GM12878 (cell line): ENCODE measurements at regions not wholly inside any gene's neighbourhood (a gene's known extent, or its start where the extent isn't known, plus 50 kb on each side); places are given as distances from the start of the nearest gene placed in this dataset.
"Not testable (repeated sequence)": the region's sequence is repeated elsewhere in the genome, so short reads cannot be mapped to it uniquely, and the experiment has no call there.

Source experiments
- ATAC-seq: fragments of 200-7000 bp; cut with Tn5 transposase; 3 replicates; pipeline ENCODE4 v1.9.1; 2020; ENCODE audit warnings: mild to moderate bottlenecking, moderate library complexity
- BruUV-seq: library from RNA; stranded (reverse); fragments of 400-500 nt; replicated peaks from 2 replicates; lab custom pipeline; 2021; lab: Mats Ljungman, UMichigan
- CTCF ChIA-PET: fragments of 300-600 bp; sonication (Branson Sonifier 250); formaldehyde crosslinking; extraction: SDS; loops from one replicate; lab custom pipeline; 2021; ENCODE audit warnings: inconsistent platforms; lab: Yijun Ruan, JAX
- POLR2A ChIA-PET: fragments of 350-600 bp; formaldehyde crosslinking; extraction: SDS; loops from one replicate; lab custom pipeline; 2021; ENCODE audit warnings: inconsistent platforms; lab: Charles Lee
- RAD21 ChIA-PET: fragments of 300-600 bp; sonication (Branson Sonifier 250); formaldehyde crosslinking; loops from one replicate; lab custom pipeline; 2023; ENCODE audit warnings: antibody characterized with exemption; ENCODE audit not compliant: unreplicated experiment; lab: Charles Lee
- SMC1A ChIA-PET: fragments of 300-600 bp; sonication (Branson Sonifier 250); formaldehyde crosslinking; loops from one replicate; lab custom pipeline; 2023; ENCODE audit not compliant: unreplicated experiment, uncharacterized antibody; lab: Charles Lee
- DNase-seq: peaks from one replicate; pipeline ENCODE4 v3.0.0-alpha.2; 2011; ENCODE audit warnings: low read depth, low spot score
- FAIRE-seq: peaks from 3 replicates; lab custom pipeline; 2011; peaks lifted over from hg19 to GRCh38; lab: Jason Lieb, UNC
- H2AFZ ChIP-seq: 2 replicates; pipeline ENCODE4 v1.6.0; 2011; ENCODE audit warnings: low read depth, low read length, control low read depth; ENCODE audit not compliant: control insufficient read depth
- H3K27ac ChIP-seq: 2 replicates; pipeline ENCODE4 v1.5.1; 2011; ENCODE audit warnings: control low read depth; ENCODE audit not compliant: control insufficient read depth, insufficient read depth
- H3K27me3 ChIP-seq, 2 experiments: replicated peaks in 1 of 2; 2 replicates each; pipeline versions ENCODE4 v1.6.0 to v1.6.1; 2011; ENCODE audit warnings: low read length in 1 of 2; ENCODE audit not compliant: control insufficient read depth in 2 of 2, insufficient read depth in 2 of 2
- H3K36me3 ChIP-seq, 2 experiments: 2 replicates each; pipeline ENCODE4 v1.5.1; 2011; ENCODE audit warnings: low read length in 1 of 2; ENCODE audit not compliant: control insufficient read depth in 2 of 2, insufficient read depth in 2 of 2
- H3K4me1 ChIP-seq: 2 replicates; pipeline ENCODE4 v1.6.1; 2011; ENCODE audit warnings: mild to moderate bottlenecking, low read length, moderate library complexity, mixed read lengths; ENCODE audit not compliant: control insufficient read depth, insufficient read depth
- H3K4me2 ChIP-seq: 2 replicates; pipeline ENCODE4 v1.6.0; 2011; ENCODE audit warnings: control low read depth; ENCODE audit not compliant: control insufficient read depth, insufficient read depth
- H3K4me3 ChIP-seq: fragments of 200-600 bp; sonication (generic); 2 replicates; pipeline ENCODE4 v1.5.1; 2016
- H3K79me2 ChIP-seq: 2 replicates; pipeline ENCODE4 v1.6.0; 2011; ENCODE audit warnings: low read length; ENCODE audit not compliant: control insufficient read depth, insufficient read depth
- H3K9ac ChIP-seq: 2 replicates; pipeline ENCODE4 v1.8.0; 2011; ENCODE audit warnings: low read length, control low read depth, mixed read lengths; ENCODE audit not compliant: control insufficient read depth, insufficient read depth
- H3K9me3 ChIP-seq: replicated peaks from 3 replicates; pipeline ENCODE4 v1.5.1; 2011; ENCODE audit warnings: mild to moderate bottlenecking, low read length; ENCODE audit not compliant: control insufficient read depth, insufficient read depth
- H4K20me1 ChIP-seq: 2 replicates; pipeline ENCODE4 v1.6.0; 2011; ENCODE audit not compliant: control insufficient read depth, insufficient read depth
- ETV6 ChIP-seq, 2 experiments: fragments of 450-650 bp in 1 of 2; IDR thresholded peaks in 1 of 2; conservative IDR thresholded peaks in 1 of 2; 2 replicates each; pipeline ENCODE4 v1.6.1; 2014; ENCODE audit warnings: antibody characterized with exemption in 1 of 2, borderline replicate concordance in 1 of 2, low read depth in 1 of 2, mild to moderate bottlenecking in 1 of 2, moderate library complexity in 1 of 2
- NFXL1 ChIP-seq: fragments of 450-650 bp; IDR thresholded peaks from 2 replicates; pipeline ENCODE4 v1.6.1; 2017; ENCODE audit warnings: antibody characterized with exemption, mild to moderate bottlenecking, borderline replicate concordance
- WGBS: methylation state at CpG from one replicate; pipeline ENCODE4 v1.1.6; 2016; ENCODE audit warnings: low lambda C conversion rate; ENCODE audit not compliant: insufficient replicate concordance, insufficient coverage; ENCODE audit errors: missing lambda C conversion rate; 5-methylcytosine and 5-hydroxymethylcytosine counted together
- in situ Hi-C: fragments of 300-500 bp; cut with MboI; formaldehyde crosslinking; loops from 9 replicates; pipeline ENCODE4 v1.14.3; 2018; ENCODE audit warnings: mixed read lengths
- intact Hi-C: fragments of 100-400 bp; cut with micrococcal nuclease; formaldehyde crosslinking; loops from one replicate; pipeline ENCODE4 v1.14.2; 2022; ENCODE audit not compliant: unreplicated experiment
- TF ChIP-seq, protein P1 (sequence below): IDR thresholded peaks from 2 replicates; pipeline ENCODE4 v1.6.1; 2011; ENCODE audit warnings: borderline replicate concordance, low read depth, mild to moderate bottlenecking, moderate library complexity, low read length; ENCODE audit not compliant: insufficient read depth, poor library complexity, severe bottlenecking

DNA sequence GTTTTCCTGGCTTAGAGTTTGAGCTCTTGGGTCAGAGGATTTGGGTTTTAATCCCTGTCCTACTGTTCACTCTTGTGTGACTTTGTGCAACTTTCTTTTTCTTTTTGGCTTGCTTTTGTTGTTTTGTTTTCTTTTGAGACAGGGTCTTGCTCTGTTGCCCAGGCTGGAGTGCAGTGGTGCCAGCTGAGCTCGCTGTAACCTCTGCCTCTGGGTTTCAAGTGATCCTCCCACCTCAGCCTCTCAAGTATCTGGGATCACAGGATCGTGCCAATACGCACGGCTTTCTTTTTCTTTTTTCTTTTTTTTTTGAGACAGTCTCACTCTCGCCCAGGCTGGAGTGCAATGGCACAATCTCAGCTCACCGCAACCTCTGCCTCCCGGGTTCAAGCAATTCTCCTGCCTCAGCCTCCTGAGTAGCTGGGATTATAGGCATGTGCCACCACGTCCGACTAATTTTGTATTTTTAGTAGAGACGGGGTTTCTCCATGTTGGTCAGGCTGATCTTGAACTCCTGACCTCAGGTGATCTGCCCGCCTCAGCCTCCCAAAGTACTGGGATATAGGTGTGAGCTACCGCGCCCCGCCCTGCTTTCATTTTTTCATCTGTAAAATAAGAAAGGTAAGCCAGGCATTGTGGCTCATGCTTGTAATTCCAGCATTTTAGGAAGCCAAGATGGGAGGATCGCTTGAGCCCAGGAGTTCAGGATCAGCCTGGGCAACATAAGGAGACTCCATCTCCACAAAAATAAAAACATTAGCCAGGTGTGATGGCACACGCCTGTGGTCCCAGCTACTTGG lies 76.1 kb upstream of the ZNF217 start:
- ChIA-PET CTCF (interaction anchor here (0.6 to 1.1 kb wide), 3 partner anchors 9 to 82 kb away, joined by 3 to 5 read pairs (median 3); no protein-coding TSS in a partner anchor), RAD21 (interaction anchor here (1.0 to 1.5 kb wide), 2 partner anchors 11 to 39 kb away, joined by 3 to 4 read pairs; no protein-coding TSS in a partner anchor), POLR2A (interaction anchor here (0.6 to 1.0 kb wide), 3 partner anchors 25 to 229 kb away, joined by 3 to 5 read pairs (median 4); no protein-coding TSS in a partner anchor), SMC1A (interaction anchor here (1.0 to 1.7 kb wide), 6 partner anchors 9 to 39 kb away, joined by 4 to 11 read pairs (median 4); no protein-coding TSS in a partner anchor)
- DNase-seq, H3K79me2 ChIP-seq, FAIRE-seq, H3K27me3 ChIP-seq, H3K27ac ChIP-seq, H3K4me1 ChIP-seq, ATAC-seq, intact Hi-C loops, H2AFZ ChIP-seq, H4K20me1 ChIP-seq, in situ Hi-C loops, H3K36me3 ChIP-seq, H3K4me2 ChIP-seq, BruUV-seq, H3K9me3 ChIP-seq, H3K4me3 ChIP-seq, H3K9ac ChIP-seq: not testable (repeated sequence)
- peak; percentile 47 for TF ChIP-seq NFXL1
- peak in 1 of 2 experiments; percentile 87; a peak in 2 of 4 replicates for TF ChIP-seq ETV6 (conservative IDR thresholded peaks at IDR 0.05 in 1 of 2, IDR thresholded peaks at IDR 0.05 in 1 of 2; ENCODE audit: borderline replicate concordance in 1 of 2, low read depth in 1 of 2)
- WGBS, result 78% methylated on average over 16 of the region's 16 CpGs

DNA sequence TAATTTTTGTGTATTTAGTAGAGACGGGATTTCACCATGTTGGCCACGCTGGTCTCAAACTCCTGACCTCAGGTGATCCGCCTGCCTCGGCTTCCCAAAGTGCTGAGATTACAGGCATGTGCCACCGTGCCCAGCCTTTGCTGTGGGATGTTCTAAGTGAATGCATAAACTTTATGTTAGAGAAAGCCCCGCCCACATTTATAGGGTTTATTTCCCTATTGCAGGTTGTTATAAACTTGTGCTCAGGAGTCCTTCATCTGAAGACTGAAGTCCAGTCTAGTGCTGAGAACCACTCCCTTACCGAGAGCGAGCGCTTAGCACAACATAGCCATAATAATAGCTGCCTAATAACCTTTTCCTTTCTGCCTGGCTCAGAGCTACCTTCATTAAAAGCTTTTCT lies 75.4 kb upstream of the ZNF217 start:
- ChIA-PET RAD21 (interaction anchor here (1.0 to 1.5 kb wide), 2 partner anchors 11 to 39 kb away, joined by 3 to 4 read pairs; no protein-coding TSS in a partner anchor), CTCF (interaction anchor here (1.0 to 1.1 kb wide), 2 partner anchors 10 to 32 kb away, joined by 3 to 5 read pairs; no protein-coding TSS in a partner anchor), SMC1A (interaction anchor here (1.0 to 1.7 kb wide), 6 partner anchors 9 to 39 kb away, joined by 4 to 11 read pairs (median 4); no protein-coding TSS in a partner anchor), POLR2A (interaction anchor here (0.5 to 0.7 kb wide), 2 partner anchors 29 to 1860 kb away, joined by 5 to 6 read pairs; no protein-coding TSS in a partner anchor)
- no peaks in the 10 kb centered on the region for H4K20me1 ChIP-seq
- no peak overlapping the region for H3K9ac ChIP-seq
- H3K4me2 ChIP-seq, result no peak overlapping the region
- no peak overlapping the region for H3K4me3 ChIP-seq
- TF ChIP-seq NFXL1, result peak; percentile 4; the same call in 1 of the 2 replicates
- TF ChIP-seq, protein P1, sequence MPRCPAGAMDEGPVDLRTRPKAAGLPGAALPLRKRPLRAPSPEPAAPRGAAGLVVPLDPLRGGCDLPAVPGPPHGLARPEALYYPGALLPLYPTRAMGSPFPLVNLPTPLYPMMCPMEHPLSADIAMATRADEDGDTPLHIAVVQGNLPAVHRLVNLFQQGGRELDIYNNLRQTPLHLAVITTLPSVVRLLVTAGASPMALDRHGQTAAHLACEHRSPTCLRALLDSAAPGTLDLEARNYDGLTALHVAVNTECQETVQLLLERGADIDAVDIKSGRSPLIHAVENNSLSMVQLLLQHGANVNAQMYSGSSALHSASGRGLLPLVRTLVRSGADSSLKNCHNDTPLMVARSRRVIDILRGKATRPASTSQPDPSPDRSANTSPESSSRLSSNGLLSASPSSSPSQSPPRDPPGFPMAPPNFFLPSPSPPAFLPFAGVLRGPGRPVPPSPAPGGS, result no peak
- H2AFZ ChIP-seq, result no peak overlapping the region
- BruUV-seq, result no TSS peak
- H3K9me3 ChIP-seq, result no peaks in the 10 kb centered on the region
- H3K27me3 ChIP-seq, result no peaks in the 10 kb centered on the region
- no peaks in the 10 kb centered on the region for H3K36me3 ChIP-seq
- ATAC-seq (no peak), DNase-seq (no peak), FAIRE-seq (no peak)
- H3K4me1 ChIP-seq, result no peaks in the 10 kb centered on the region
- in situ Hi-C loops, result no loop called here
- H3K27ac ChIP-seq, result no peak overlapping the region
- intact Hi-C loops, result no loop called here
- WGBS, result 84% methylated on average over 9 of the region's 9 CpGs
- H3K79me2 ChIP-seq, result no peaks in the 10 kb centered on the region
